ENCODE measurements at regions not wholly inside any gene's neighbourhood (a gene's known extent, or its start where the extent isn't known, plus 50 kb on each side); places are given as distances from the start of the nearest gene placed in this dataset.

- no peak for TF ChIP-seq CTCF (IDR thresholded peaks at IDR 0.05 in 8 of 11, conservative IDR thresholded peaks at IDR 0.05 in 3 of 11)
- TF ChIP-seq POLR2A (IDR thresholded peaks at IDR 0.05), result no peak
Observed at GRCh38 chr12:83904175-83904574, 1008.4 kb downstream of the SLC6A15 start.

All from spleen (tissue), 7 donors.